GM21447 (cell line): ENCODE measurements at regions not wholly inside any gene's neighbourhood (a gene's known extent, or its start where the extent isn't known, plus 50 kb on each side); places are given as distances from the start of the nearest gene placed in this dataset.
"Not testable (repeated sequence)": the region's sequence is repeated elsewhere in the genome, so short reads cannot be mapped to it uniquely, and the experiment has no call there.

Source experiments
- ATAC-seq: cut with Tn5 transposase; IDR thresholded peaks from one replicate; pipeline ENCODE4 v1.9.1; 2021; ENCODE audit not compliant: unreplicated experiment

DNA sequence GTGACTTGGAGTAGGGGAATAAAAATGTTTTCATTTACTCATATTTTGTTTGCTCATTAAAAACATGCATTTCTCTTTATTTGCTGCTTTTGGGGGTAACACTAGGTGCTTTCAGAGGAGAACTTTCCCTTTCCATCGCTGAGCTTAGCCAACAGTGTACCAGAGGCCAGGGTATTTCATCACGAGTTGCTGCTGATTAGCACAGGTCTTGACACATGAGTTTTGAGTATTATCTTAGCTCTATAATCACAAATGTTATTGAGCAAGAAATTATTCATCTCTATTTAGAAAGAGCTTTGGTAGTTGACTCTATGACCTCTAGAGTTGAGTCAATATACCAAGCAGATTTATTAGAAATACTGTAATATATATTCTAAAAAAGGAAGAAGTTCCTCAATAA, 375.9 kb downstream of the NXPH1 start:
- no peak for ATAC-seq

DNA sequence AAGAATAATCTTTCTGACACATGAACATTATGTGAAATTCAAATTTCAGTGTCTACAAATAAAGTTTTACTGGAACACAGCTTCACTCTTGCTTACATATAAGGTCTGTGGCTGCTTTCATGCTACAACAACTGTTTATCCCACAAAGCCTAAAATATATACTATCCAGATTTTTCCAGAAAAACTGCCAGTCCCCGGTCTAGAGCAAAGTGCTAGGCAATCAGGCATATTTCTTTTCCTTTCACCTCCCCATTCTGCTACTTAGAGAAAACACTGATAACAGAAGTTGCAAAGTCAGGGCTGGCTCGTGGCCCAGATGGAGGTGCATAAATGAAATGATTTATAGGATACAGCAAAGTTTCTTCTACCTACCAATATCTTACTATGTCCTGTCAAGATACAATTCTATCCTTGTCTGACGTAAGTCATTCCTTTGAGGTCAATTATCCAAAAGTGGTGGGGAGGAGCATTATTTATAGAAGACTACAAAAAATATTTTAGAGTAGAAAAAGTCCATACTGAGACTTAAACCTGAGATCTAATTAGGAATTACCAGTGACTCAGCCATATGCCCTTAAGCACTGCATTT, 384.1 kb downstream of the NXPH1 start:
- ATAC-seq = no peak

GRCh38 chr7:8818406-8818805, 385.0 kb downstream of the NXPH1 start:
- no peak for ATAC-seq

GRCh38 chr7:8822595-8822994, 389.2 kb downstream of the NXPH1 start:
- no peak for ATAC-seq

DNA sequence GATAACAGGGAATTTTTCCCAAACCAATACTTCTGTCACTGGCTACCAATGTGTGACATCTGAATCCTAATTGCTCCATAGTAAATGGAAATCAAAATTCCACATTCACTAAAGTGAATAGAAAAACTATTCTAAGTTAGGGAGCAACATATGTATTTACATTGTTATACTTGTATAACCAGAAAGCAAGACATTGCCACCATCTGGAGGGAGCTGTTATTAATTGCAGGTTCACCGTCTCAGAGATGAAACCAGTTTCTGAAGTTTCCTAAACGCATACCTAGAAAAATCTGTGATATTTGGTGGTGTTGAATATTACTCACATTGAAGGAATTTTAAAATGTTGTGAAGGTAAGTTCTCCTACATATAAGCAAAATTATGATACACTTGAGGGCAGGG, 390.1 kb downstream of the NXPH1 start:
- ATAC-seq = no peak

DNA sequence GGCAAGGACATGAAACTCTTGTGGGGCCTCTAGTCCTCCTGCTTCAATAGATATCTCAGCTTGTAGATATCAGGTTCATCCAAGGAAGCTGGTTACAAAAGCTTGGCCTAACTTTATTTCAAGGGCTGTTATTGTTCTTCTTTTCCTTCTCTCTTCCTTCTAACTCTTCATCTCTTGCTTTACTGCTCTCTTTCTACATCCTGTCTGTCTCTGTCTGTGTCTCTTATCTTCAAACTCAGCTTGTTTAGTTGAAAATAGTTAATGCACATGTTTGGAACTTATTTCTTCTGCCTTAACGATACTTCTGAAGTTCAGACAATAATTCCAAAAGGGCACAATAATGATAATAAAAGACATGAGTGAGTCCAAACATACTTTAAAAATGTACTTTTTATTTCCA, 393.9 kb downstream of the NXPH1 start:
- no peak for ATAC-seq

GRCh38 chr7:8829100-8829499, 395.7 kb downstream of the NXPH1 start:
- ATAC-seq = no peak

GRCh38 chr7:8831376-8831775, 398.0 kb downstream of the NXPH1 start:
- no peak for ATAC-seq

DNA sequence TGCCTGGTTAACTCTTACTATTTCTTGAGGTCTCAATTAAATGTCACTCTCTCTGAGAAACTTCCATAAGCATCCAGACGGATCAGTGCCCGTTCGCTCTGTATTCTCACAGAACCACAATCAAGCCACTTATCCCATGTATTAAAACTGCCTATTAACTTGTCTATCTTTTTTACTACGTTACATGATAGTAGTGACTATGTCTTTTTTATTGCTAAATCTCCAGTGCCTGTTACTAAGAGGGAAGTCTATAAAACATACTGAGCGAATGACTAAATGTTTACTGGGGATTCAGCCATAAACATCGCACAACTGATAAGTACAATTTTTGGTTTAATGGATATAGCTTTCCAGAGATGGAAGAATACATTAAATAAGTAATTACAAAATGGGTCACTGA, 399.9 kb downstream of the NXPH1 start:
- ATAC-seq = no peak

DNA sequence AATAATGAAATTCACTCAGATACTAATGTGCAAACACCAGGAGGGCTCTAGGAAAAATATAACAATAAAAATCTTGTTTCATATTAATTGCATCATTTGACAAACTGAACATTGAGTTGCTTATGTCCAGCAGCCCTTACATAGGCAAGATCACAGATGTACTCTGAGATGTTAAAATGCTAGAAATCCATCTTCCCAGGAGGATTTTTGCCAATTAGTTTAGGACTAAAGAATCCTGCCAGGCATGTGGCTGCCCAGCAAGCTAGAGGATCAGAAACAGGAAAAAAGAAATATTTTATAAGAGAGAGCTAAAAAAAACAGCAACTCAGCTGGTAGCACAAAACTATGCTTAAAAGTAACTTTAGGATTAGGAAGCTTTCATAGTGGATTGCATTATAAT, 407.8 kb downstream of the NXPH1 start:
- ATAC-seq = no peak

DNA sequence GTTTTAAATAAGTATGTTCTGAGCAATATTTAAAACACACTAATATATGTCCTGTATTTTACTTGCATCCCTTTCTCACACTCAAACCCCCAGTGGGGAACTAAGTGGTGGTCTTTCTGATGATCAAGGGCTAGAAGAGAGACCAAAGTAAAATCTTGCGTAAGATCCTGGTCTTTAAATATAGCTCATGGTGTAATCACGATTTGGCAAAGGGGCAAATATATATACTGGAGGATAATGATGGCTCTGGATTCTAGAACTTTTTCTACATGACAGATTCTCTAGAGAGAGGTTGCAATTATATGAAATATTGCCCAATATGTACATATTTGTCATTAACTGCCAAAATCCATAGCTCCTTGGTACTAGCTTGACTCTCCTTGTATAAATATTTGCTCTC, 438.3 kb downstream of the NXPH1 start:
- no peak for ATAC-seq

DNA sequence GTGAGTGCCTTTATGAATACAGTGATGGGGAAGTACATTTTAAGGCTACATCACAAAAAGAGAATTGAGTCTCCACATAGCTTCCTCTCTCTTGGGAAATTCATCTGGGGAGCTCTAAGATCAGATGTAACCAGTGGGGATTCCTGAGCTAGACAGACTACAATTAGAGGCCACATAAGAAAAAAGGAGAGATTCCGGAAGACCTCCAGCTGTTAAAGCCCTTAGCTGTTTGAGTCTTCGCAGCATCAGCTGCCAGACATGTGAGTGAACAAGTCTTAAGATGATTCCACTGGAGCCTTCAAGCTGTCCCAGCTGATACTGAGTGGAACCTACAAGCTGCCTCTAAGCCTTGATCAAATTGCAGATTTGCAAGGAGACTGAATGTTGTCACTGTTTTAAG, 448.5 kb downstream of the NXPH1 start:
- ATAC-seq = no peak

GRCh38 chr7:8885480-8886000, 452.1 kb downstream of the NXPH1 start:
- no peak for ATAC-seq

- ATAC-seq = not testable (repeated sequence)
These were observed 456.9 kb downstream of the NXPH1 start for GRCh38 chr7:8890346-8890745.

DNA sequence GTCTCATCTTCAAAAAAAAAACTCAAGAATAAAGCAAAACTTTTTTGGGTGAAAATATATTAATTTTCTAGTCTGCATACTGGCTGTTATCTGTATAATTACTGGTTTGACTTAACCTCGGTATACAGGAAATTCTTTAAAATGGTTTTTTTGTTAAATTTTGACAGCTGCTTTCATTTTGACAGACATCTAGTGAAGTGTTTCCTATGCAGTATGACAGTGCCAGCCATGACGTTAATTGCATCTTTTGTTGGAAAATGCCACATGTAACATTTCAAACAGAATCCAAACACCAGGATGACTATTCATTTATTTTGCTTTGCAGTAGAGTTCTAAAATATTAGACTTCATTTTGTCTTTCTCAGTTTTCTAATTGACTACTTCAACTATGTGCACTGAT, 460.4 kb downstream of the NXPH1 start:
- ATAC-seq = no peak

DNA sequence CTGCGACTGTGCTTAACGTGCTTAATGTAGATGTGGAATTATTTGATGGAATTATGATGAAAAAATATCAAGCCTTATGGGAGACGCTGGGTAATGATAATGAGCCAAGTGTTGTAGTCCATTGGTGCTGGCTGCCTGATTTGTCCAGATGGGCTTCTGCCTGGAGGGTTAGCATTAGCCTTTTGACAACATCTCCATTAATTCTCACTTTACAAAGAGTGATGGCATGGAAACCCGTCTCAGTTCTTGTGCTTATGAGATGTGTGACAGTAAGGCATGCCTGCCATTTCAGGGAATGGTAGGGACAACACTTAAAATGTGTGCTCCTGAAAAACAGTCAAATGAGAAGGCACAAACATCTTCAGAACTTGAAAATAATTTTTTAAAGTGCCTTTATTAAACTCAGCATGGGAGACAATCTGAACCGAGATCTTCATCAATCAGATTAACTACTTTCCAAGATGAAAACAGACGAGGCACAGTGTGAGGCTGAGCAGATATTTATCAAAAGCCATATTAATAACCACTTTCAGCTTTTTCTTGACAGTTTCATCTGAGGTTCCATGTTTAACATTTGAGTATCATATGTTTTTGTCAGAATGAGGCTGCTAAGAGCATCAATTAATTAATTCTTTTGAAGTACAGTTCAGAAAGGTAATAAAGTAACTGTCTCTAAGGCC, 473.1 kb downstream of the NXPH1 start:
- no peak for ATAC-seq

DNA sequence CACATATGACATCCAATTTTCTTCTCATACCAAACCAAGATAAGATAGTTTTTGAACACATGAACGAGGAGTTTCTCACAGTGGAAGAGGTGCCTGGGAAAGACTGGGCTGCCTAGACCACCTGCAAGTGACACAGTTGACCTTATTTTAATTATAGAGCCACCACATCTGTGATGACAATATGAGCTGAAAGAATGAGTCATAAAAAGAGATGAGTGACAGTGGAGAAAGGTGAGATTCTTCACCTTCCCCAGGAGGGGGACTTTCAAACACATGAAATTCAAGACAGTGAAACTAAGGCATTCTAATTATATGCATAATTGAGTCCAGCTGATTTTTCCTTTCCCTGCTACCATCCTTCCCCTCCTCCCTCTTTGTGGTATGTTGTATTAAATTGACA, 475.5 kb downstream of the NXPH1 start:
- ATAC-seq = no peak

DNA sequence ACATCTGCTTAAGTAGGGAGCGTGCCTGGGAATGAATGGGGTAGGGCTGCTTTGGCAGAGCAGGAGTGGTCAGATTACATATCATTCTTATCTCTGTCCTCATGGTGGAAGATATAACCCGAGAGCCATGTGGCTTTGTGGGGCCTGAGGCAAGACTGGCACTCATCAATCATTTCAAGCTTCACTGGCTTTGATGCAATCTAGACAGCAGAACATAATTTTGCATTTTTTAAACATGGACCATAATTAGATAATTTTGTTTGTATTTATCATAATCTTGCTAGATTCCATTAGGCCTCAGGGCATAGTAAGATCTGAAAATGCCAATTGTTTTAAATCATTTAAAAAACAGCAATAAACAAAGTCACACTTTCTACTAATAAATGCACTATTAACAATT, 480.3 kb downstream of the NXPH1 start:
- no peak for ATAC-seq

- no peak for ATAC-seq
These were observed 488.4 kb downstream of the NXPH1 start for GRCh38 chr7:8921807-8922206.

DNA sequence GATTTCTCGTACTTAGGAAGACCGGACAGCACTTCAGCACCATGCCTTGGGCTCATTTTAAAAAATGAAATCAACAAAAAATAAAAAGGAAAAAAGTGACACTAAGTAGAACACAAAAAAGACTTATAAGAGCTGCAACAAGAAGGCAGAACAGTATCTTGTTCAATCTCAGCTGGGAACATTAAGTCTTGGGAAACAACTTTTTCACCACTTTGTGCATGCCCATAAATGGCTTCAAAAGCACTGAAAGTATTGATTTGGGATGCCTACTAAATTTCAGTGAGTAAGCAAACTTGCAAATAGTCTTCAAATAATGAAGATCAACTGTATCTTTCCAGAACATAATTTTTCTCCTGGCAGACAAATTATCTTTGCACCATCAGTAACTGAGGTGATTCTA, 489.3 kb downstream of the NXPH1 start:
- no peak for ATAC-seq

GRCh38 chr7:8923164-8923806, 489.9 kb downstream of the NXPH1 start:
- ATAC-seq = no peak

- no peak for ATAC-seq
These were observed 498.7 kb downstream of the NXPH1 start for GRCh38 chr7:8931906-8932646.
